Neural crest cell (in vitro differentiated cells): ENCODE measurements at regions not wholly inside any gene's neighbourhood (a gene's known extent, or its start where the extent isn't known, plus 50 kb on each side); places are given as distances from the start of the nearest gene placed in this dataset.

Experiments
- DNase-seq: peaks from one replicate; pipeline ENCODE4 v3.0.0; 2021; ENCODE audit warnings: low read depth, mixed read lengths, low spot score
- H3K27ac Mint-ChIP-seq: one replicate; pipeline ENCODE4 v1.8.0; 2021; ENCODE audit warnings: mild to moderate bottlenecking, mixed read lengths; ENCODE audit not compliant: unreplicated experiment
- H3K27me3 Mint-ChIP-seq: 2 replicates; pipeline ENCODE4 v1.8.0; 2021; ENCODE audit warnings: low read depth, mild to moderate bottlenecking, mixed read lengths
- H3K36me3 Mint-ChIP-seq: 2 replicates; pipeline ENCODE4 v1.8.0; 2021; ENCODE audit warnings: low read depth, mild to moderate bottlenecking, mixed read lengths
- H3K4me1 Mint-ChIP-seq: 2 replicates; pipeline ENCODE4 v1.8.0; 2021; ENCODE audit warnings: mixed read lengths
- H3K4me3 Mint-ChIP-seq: one replicate; pipeline ENCODE4 v1.8.0; 2021; ENCODE audit warnings: mild to moderate bottlenecking, mixed read lengths
- H3K9me3 Mint-ChIP-seq: 2 replicates; pipeline ENCODE4 v1.8.0; 2021; ENCODE audit warnings: mixed read lengths
- CTCF ChIP-seq: fragments of 200-600 bp; sonication (generic); conservative IDR thresholded peaks from 2 replicates; pipeline ENCODE4 v1.5.0; 2021; ENCODE audit warnings: antibody characterized with exemption, mild to moderate bottlenecking

DNA sequence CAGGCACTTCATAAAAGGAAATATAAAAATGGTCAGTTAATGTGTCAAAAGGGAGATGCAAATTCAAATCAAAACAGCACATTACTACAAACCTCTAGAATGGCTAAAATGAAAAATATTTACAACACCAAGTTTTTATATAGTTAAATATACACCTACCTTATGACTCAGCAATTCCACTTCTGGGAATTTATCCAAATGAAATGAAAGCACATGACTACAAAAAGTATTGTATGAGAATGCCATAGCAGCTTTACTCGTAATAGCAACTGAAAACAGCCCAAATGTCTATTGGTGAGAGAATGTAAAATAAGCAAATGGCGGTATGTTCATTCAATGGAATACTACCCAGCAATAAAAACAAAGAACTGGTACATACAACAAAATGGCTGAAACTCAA lies 175.8 kb upstream of the SPAG17 start:
- Mint-ChIP-seq H3K36me3 (peaks cover 10% of the 10 kb centered on the region), H3K27ac (no peak overlapping the region), H3K27me3 (no peaks in the 10 kb centered on the region), H3K4me3 (no peak overlapping the region), H3K9me3 (peaks cover 17% of the 10 kb centered on the region), H3K4me1 (no peaks in the 10 kb centered on the region)
- DNase-seq: no peak
- no peak for TF ChIP-seq CTCF

DNA sequence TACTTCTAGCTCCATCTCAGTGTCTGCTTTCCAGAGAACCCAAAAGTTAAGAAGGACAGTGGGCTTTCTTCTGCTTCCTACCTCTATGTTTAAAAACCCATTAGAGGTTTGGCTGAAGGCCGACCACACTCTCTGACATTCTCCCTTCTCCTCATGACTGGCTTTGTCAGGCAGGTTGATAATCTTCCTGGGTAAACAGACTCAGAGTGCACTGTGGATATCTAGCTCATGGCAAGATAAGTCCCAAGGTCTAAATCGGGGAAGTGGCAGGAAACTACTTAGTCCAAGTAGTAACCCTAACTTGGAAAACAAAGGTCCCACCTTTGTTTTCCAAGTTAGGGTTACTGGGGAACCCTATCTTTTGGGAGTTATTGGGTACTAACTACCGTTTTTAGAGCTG lies 161.9 kb upstream of the SPAG17 start:
- H3K27me3 Mint-ChIP-seq: no peaks in the 10 kb centered on the region
- no peaks in the 10 kb centered on the region for H3K9me3 Mint-ChIP-seq
- no peak for DNase-seq
- H3K4me3 Mint-ChIP-seq: no peak overlapping the region
- H3K27ac Mint-ChIP-seq: no peak overlapping the region
- no peak for TF ChIP-seq CTCF
- H3K36me3 Mint-ChIP-seq: no peaks in the 10 kb centered on the region
- no peaks in the 10 kb centered on the region for H3K4me1 Mint-ChIP-seq

DNA sequence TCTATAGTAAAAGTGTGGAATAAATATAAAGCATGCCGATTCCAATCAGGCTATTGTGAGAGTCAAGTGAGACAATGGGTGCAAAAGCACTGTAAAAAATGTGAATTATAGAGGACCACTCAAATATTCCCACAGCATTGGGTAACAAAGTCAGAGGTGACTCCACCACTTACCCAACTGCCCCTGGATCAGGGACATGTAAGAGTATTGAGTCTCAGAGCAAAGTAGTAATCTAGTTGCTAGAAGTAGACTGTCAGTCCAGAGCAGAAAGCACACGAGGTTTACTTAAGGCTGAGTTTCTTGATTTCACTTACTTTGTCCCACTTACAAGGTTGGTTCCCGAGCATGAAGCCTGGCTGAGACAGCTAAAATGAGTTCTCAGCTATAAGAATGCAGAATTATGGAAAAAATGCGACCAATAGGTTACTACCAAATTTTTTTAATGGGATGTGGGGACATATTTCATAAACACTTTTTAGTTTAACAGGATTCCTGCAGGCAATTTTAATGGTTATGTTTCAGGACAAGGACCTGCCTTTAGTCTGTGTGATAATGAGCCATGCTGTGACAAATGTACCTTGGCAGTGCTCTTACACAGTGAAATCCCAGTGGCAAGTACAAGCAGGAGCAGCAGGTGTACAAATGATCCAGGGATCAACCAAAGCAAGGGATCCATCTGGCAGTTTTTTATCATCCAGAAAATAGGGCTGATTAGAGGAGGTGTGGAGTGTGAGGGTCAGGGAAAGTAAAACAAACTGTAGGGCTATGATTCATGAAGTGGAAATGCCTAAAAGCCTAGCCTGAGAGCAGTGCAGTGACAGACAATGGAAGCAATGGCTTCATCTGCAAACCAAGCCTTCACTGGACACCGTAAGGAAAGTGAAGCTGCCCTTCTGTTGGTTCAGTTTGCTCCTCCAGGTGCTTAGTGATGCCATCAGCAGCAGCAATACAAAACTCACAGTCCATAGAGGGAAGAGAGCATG lies 156.2 kb upstream of the SPAG17 start:
- H3K4me3 Mint-ChIP-seq: no peak overlapping the region
- no peak for DNase-seq
- H3K27ac Mint-ChIP-seq: no peak overlapping the region
- peaks cover 3% of the 10 kb centered on the region for H3K4me1 Mint-ChIP-seq
- no peak for TF ChIP-seq CTCF
- no peaks in the 10 kb centered on the region for H3K27me3 Mint-ChIP-seq
- H3K36me3 Mint-ChIP-seq: no peaks in the 10 kb centered on the region
- no peaks in the 10 kb centered on the region for H3K9me3 Mint-ChIP-seq

- H3K27ac Mint-ChIP-seq: no peak overlapping the region
- H3K4me1 Mint-ChIP-seq: peaks cover 3% of the 10 kb centered on the region
- H3K27me3 Mint-ChIP-seq: no peaks in the 10 kb centered on the region
- no peaks in the 10 kb centered on the region for H3K36me3 Mint-ChIP-seq
- no peak for DNase-seq
- no peak for TF ChIP-seq CTCF
- H3K9me3 Mint-ChIP-seq: no peaks in the 10 kb centered on the region
- no peak overlapping the region for H3K4me3 Mint-ChIP-seq
These were observed 154.5 kb upstream of the SPAG17 start for GRCh38 chr1:118339400-118340124.

DNA sequence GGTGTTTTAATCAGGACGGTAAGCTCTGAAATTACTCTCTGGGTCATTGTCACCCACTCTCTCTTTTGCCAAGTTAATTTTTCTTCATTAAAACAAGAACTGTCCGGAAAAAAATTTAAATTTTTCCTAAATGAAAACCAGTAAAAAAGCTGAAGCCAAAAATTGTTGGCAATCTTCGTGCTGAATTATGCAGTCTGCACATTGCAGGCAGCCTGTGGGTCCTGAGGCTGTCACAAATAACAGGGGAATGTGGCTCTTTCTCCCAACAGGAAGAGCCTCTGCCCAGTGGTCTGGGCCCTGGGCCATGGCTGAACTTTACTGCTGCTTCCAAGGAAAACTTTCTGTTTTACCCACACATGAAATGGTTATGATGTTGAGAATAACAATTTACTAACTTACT lies 153.9 kb upstream of the SPAG17 start:
- Mint-ChIP-seq H3K9me3 (no peaks in the 10 kb centered on the region), H3K4me1 (peaks cover 5% of the 10 kb centered on the region), H3K36me3 (no peaks in the 10 kb centered on the region), H3K4me3 (no peak overlapping the region), H3K27ac (no peak overlapping the region), H3K27me3 (no peaks in the 10 kb centered on the region)
- TF ChIP-seq CTCF: no peak
- no peak for DNase-seq
